A673 (cell line): ENCODE measurements at regions not wholly inside any gene's neighbourhood (a gene's known extent, or its start where the extent isn't known, plus 50 kb on each side); places are given as distances from the start of the nearest gene placed in this dataset.

ENCODE experiments used
- BruUV-seq: library from RNA; stranded (reverse); fragments of 400-500 nt; replicated peaks from 2 replicates; lab custom pipeline; 2021; lab: Mats Ljungman, UMichigan
- CTCF ChIA-PET: fragments of 300-600 bp; sonication (Branson Sonifier 250); formaldehyde crosslinking; loops from one replicate; lab custom pipeline; 2022; ENCODE audit warnings: antibody characterized with exemption; lab: Charles Lee
- POLR2A ChIA-PET: fragments of 300-600 bp; sonication (Branson Sonifier 250); formaldehyde crosslinking; loops from one replicate; lab custom pipeline; 2022; ENCODE audit warnings: antibody characterized with exemption; ENCODE audit not compliant: low non-redundant PET; lab: Charles Lee
- DNase-seq: peaks from one replicate; pipeline ENCODE4 v3.0.0-alpha.2; 2015; ENCODE audit warnings: low spot score
- H3K27ac ChIP-seq: fragments of 200-600 bp; sonication (generic); 2 replicates; pipeline ENCODE4 v1.5.1; 2016; ENCODE audit warnings: mixed run types, low read depth, mild to moderate bottlenecking, mixed read lengths, antibody characterized with exemption, low read length; ENCODE audit not compliant: poor library complexity, severe bottlenecking
- H3K27me3 ChIP-seq: fragments of 200-600 bp; sonication (generic); replicated peaks from 2 replicates; pipeline ENCODE4 v1.6.1; 2017; ENCODE audit warnings: mixed run types, low read depth, mild to moderate bottlenecking, mixed read lengths, antibody characterized with exemption, low read length; ENCODE audit not compliant: insufficient read depth, poor library complexity
- H3K36me3 ChIP-seq: fragments of 200-600 bp; sonication (generic); 2 replicates; pipeline ENCODE4 v1.6.1; 2016; ENCODE audit warnings: mixed run types, mild to moderate bottlenecking, mixed read lengths, antibody characterized with exemption, low read length; ENCODE audit not compliant: insufficient read depth, poor library complexity, severe bottlenecking
- H3K4me1 ChIP-seq: fragments of 200-600 bp; sonication (generic); 2 replicates; pipeline ENCODE4 v1.6.1; 2017; ENCODE audit warnings: mixed run types, mild to moderate bottlenecking, mixed read lengths, antibody characterized with exemption, low read length; ENCODE audit not compliant: insufficient read depth, poor library complexity, severe bottlenecking
- H3K4me3 ChIP-seq: fragments of 200-600 bp; sonication (generic); 2 replicates; pipeline ENCODE4 v1.5.1; 2016; ENCODE audit warnings: low read depth, mixed run types, mild to moderate bottlenecking, mixed read lengths, low read length; ENCODE audit not compliant: poor library complexity, severe bottlenecking
- H3K9me3 ChIP-seq: fragments of 200-600 bp; sonication (generic); 2 replicates; pipeline ENCODE4 v1.6.1; 2016; ENCODE audit warnings: mixed run types, low read depth, mild to moderate bottlenecking, mixed read lengths, antibody characterized with exemption, low read length; ENCODE audit not compliant: poor library complexity, severe bottlenecking
- CTCF ChIP-seq: fragments of 300-800, 200-600 bp; sonication (generic); conservative IDR thresholded peaks from 2 replicates; pipeline ENCODE4 v1.5.1; 2017; ENCODE audit warnings: low read depth, mild to moderate bottlenecking, antibody characterized with exemption, low read length, moderate library complexity, mixed read lengths
- EZH2 ChIP-seq: fragments of 200-600 bp; sonication (generic); IDR thresholded peaks from 2 replicates; pipeline ENCODE4 v1.6.1; 2017; ENCODE audit warnings: borderline replicate concordance, low read depth, mild to moderate bottlenecking, mixed read lengths, antibody characterized with exemption, low read length; ENCODE audit not compliant: poor library complexity, severe bottlenecking
- intact Hi-C: fragments of 100-400 bp; cut with micrococcal nuclease; formaldehyde crosslinking; loops from one replicate; pipeline ENCODE4 v1.10.0; 2022; ENCODE audit not compliant: unreplicated experiment

- H3K27me3 ChIP-seq = no peaks in the 10 kb centered on the region
- no peak for DNase-seq
- peaks cover 7% of the 10 kb centered on the region for H3K4me1 ChIP-seq
- BruUV-seq = no TSS peak
- POLR2A ChIA-PET = no interaction called here
- H3K4me3 ChIP-seq = no peak overlapping the region
- H3K36me3 ChIP-seq = no peaks in the 10 kb centered on the region
- no peak overlapping the region for H3K27ac ChIP-seq
- TF ChIP-seq EZH2 (no peak), CTCF (no peak)
- no peaks in the 10 kb centered on the region for H3K9me3 ChIP-seq
- CTCF ChIA-PET = interaction anchor here (0.6 kb wide), 1 partner anchor 31 kb away, joined by 3 read pairs; no protein-coding TSS in a partner anchor
- intact Hi-C loops = no loop called here
Observed at GRCh38 chr20:10927011-10927583, 253.3 kb upstream of the JAG1 start.

DNA sequence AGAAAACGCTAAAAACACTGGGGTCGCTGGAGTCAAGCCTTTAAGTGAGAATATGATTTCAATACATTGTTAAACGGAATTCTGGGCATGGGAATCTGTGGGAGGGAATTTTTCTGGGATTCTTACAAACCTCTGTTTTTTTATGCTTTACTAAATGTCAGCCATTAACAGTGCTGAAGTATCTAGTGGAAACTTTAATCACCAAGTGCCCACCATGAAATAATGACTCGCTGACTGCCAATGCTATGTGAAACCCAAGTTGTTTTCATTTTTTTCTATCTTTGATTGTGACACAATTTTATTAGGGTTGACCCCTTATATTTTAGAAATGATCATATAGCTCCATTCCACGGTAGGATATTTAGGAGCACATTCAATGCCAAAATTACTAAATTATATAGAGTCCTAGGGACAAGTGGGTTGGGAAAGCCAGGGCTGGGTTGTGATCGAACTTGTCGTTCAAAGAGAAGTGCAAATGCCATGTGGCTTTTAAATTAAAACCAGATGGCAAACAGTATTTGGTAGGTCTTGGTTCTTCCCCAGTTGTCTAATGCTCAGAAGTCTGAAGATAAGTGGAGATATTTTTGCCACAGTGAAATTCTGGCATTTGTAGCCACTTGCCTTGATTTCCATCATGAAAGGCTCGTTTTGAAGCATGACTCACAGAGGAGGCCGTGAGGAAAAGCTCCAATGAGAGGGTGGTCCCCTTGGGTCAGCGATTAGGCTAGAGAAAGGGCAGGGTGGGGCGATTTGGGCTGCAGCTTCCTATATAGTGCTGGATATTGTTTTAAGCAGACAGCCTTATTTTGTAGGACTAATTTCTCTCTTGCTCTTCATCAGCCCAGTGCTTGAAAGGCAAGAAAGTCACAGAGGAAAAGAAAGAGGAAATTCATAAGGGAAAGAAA lies 254.4 kb upstream of the JAG1 start:
- Histone ChIP-seq H3K4me3 (no peak overlapping the region), H3K36me3 (no peaks in the 10 kb centered on the region), H3K27me3 (no peaks in the 10 kb centered on the region), H3K27ac (no peak overlapping the region), H3K4me1 (peaks cover 2% of the 10 kb centered on the region), H3K9me3 (no peaks in the 10 kb centered on the region)
- POLR2A ChIA-PET = no interaction called here
- intact Hi-C loops = no loop called here
- no TSS peak for BruUV-seq
- no peak for TF ChIP-seq CTCF
- CTCF ChIA-PET = no interaction called here
- DNase-seq = no peak

- no peaks in the 10 kb centered on the region for H3K4me1 ChIP-seq
- no peak overlapping the region for H3K27ac ChIP-seq
- no TSS peak for BruUV-seq
- H3K9me3 ChIP-seq = no peaks in the 10 kb centered on the region
- POLR2A ChIA-PET = no interaction called here
- no peak overlapping the region for H3K4me3 ChIP-seq
- intact Hi-C loops = no loop called here
- CTCF ChIA-PET = no interaction called here
- TF ChIP-seq EZH2 (no peak), CTCF (no peak)
- no peaks in the 10 kb centered on the region for H3K36me3 ChIP-seq
- no peak for DNase-seq
- H3K27me3 ChIP-seq = no peaks in the 10 kb centered on the region
Observed at GRCh38 chr20:10928841-10929421, 255.1 kb upstream of the JAG1 start.
